Upper lobe of left lung (tissue), 6 donors: ENCODE measurements at regions not wholly inside any gene's neighbourhood (a gene's known extent, or its start where the extent isn't known, plus 50 kb on each side); places are given as distances from the start of the nearest gene placed in this dataset.

Source experiments
- ATAC-seq, 2 donors: fragments of 200-7000 bp; cut with Tn5 transposase; one replicate each; pipeline ENCODE4 v1.9.1; 2022; ENCODE audit warnings: mild to moderate bottlenecking in 2 of 2, moderate library complexity in 2 of 2; ENCODE audit not compliant: low FRiP score in 2 of 2
- DNase-seq, 2 donors: peaks; one replicate each; pipeline ENCODE4 v3.0.0-alpha.2; 2019 to 2020
- H3K27ac ChIP-seq, 4 donors: fragments of 200-600 bp; sonication (generic); one replicate each; pipeline ENCODE4 v1.5.1; 2016 to 2019
- H3K27me3 ChIP-seq, 4 donors: fragments of 200-600 bp; sonication (generic); one replicate each; pipeline ENCODE4 v1.5.1; 2017 to 2019
- H3K36me3 ChIP-seq, 4 donors: fragments of 200-600 bp; sonication (generic); one replicate each; pipeline ENCODE4 v1.5.1; 2016 to 2019
- H3K4me1 ChIP-seq, 4 donors: fragments of 200-600 bp; sonication (generic); one replicate each; pipeline ENCODE4 v1.5.1; 2018 to 2019
- H3K4me3 ChIP-seq, 4 donors: fragments of 200-600 bp; sonication (generic); one replicate each; pipeline ENCODE4 v1.5.1; 2017 to 2019; ENCODE audit warnings: mild to moderate bottlenecking in 2 of 4, moderate library complexity in 1 of 4
- H3K9me3 ChIP-seq, 4 donors: fragments of 200-600 bp; sonication (generic); one replicate each; pipeline ENCODE4 v1.5.1; 2018 to 2019
- CTCF ChIP-seq, 6 experiments: fragments of 450-650 bp in 4 of 6; fragments of 200-600 bp in 2 of 6; sonication (generic) in 2 of 6; IDR thresholded peaks; one replicate each; pipeline ENCODE4 v1.5.1; 2016 to 2019; ENCODE audit warnings: antibody characterized with exemption in 6 of 6
- EP300 ChIP-seq, 4 donors: sonication (generic); formaldehyde crosslinking; IDR thresholded peaks; one replicate each; pipeline ENCODE4 v1.5.1; 2017; ENCODE audit warnings: antibody characterized with exemption in 4 of 4, control low read depth in 2 of 4
- POLR2A ChIP-seq, 4 donors: fragments of 450-650 bp; IDR thresholded peaks; one replicate each; pipeline ENCODE4 v1.5.1; 2016 to 2017; ENCODE audit warnings: antibody characterized with exemption in 4 of 4, mild to moderate bottlenecking in 2 of 4
- POLR2AphosphoS5 ChIP-seq, 2 donors: sonication (generic); formaldehyde crosslinking; IDR thresholded peaks; one replicate each; pipeline ENCODE4 v1.5.1; 2017; ENCODE audit warnings: antibody characterized with exemption in 2 of 2
- WGBS, 2 donors: methylation state at CpG; one replicate each; pipeline ENCODE4 v1.1.5; 2017 to 2018; 5-methylcytosine and 5-hydroxymethylcytosine counted together
- donor health status: DM: no; HTN: no; CAD: no; lungs with moderate emphysema.
- donor health status: DM: no; HTN: yes; CAD: no; lungs with severe emphysema.

- Histone ChIP-seq H3K4me1 (no peaks in the 10 kb centered on the region), H3K4me3 (no peak overlapping the region), H3K9me3 (no peaks in the 10 kb centered on the region), H3K27ac (no peak overlapping the region), H3K36me3 (no peaks in the 10 kb centered on the region), H3K27me3 (no peaks in the 10 kb centered on the region)
- 49 to 64% methylated on average over 1 of the region's 1 CpG for WGBS, 2 donors
- DNase-seq, result no peak
- no peak for TF ChIP-seq EP300 (IDR thresholded peaks at IDR 0.05)
- no peak for TF ChIP-seq POLR2AphosphoS5 (IDR thresholded peaks at IDR 0.05)
- TF ChIP-seq CTCF (IDR thresholded peaks at IDR 0.05), result no peak
- TF ChIP-seq POLR2A (IDR thresholded peaks at IDR 0.05), result no peak
- no peak for ATAC-seq
Measured at GRCh38 chr9:26308328-26308727, 584.3 kb downstream of the CAAP1 start.

GRCh38 chr9:26301659-26302058, 590.9 kb downstream of the CAAP1 start:
- Histone ChIP-seq H3K27me3 (no peaks in the 10 kb centered on the region), H3K4me3 (no peak overlapping the region), H3K27ac (no peak overlapping the region), H3K36me3 (no peaks in the 10 kb centered on the region), H3K9me3 (no peaks in the 10 kb centered on the region), H3K4me1 (no peaks in the 10 kb centered on the region)
- no peak for DNase-seq
- ATAC-seq, result no peak
- TF ChIP-seq POLR2A (IDR thresholded peaks at IDR 0.05) (no peak), EP300 (IDR thresholded peaks at IDR 0.05) (no peak), CTCF (IDR thresholded peaks at IDR 0.05) (no peak), POLR2AphosphoS5 (IDR thresholded peaks at IDR 0.05) (no peak)
- 89 to 93% methylated on average over 1 of the region's 1 CpG for WGBS, 2 donors

GRCh38 chr9:26301046-26301445, 591.6 kb downstream of the CAAP1 start:
- no peaks in the 10 kb centered on the region for H3K4me1 ChIP-seq
- WGBS, 2 donors, result 67 to 72% methylated on average over 3 of the region's 3 CpGs
- no peaks in the 10 kb centered on the region for H3K36me3 ChIP-seq
- no peak overlapping the region for H3K27ac ChIP-seq
- no peak for ATAC-seq
- DNase-seq, result no peak
- H3K4me3 ChIP-seq, result no peak overlapping the region
- H3K27me3 ChIP-seq, result no peaks in the 10 kb centered on the region
- no peaks in the 10 kb centered on the region for H3K9me3 ChIP-seq
- TF ChIP-seq EP300 (IDR thresholded peaks at IDR 0.05) (no peak), CTCF (IDR thresholded peaks at IDR 0.05) (no peak), POLR2A (IDR thresholded peaks at IDR 0.05) (no peak), POLR2AphosphoS5 (IDR thresholded peaks at IDR 0.05) (no peak)

- TF ChIP-seq CTCF (IDR thresholded peaks at IDR 0.05), result no peak
- no peak for TF ChIP-seq POLR2A (IDR thresholded peaks at IDR 0.05)
- no peak for TF ChIP-seq POLR2AphosphoS5 (IDR thresholded peaks at IDR 0.05)
- TF ChIP-seq EP300 (IDR thresholded peaks at IDR 0.05), result no peak
- Histone ChIP-seq H3K9me3 (no peaks in the 10 kb centered on the region), H3K4me3 (no peak overlapping the region), H3K27me3 (no peaks in the 10 kb centered on the region), H3K36me3 (no peaks in the 10 kb centered on the region), H3K27ac (no peak overlapping the region), H3K4me1 (no peaks in the 10 kb centered on the region)
- ATAC-seq (no peak), DNase-seq (no peak)
- WGBS, 2 donors, result 86 to 88% methylated on average over 5 of the region's 5 CpGs
Measured at GRCh38 chr9:26296910-26297572, 595.6 kb downstream of the CAAP1 start.

GRCh38 chr9:26292943-26293342, 599.7 kb downstream of the CAAP1 start:
- Histone ChIP-seq H3K27ac (no peak overlapping the region), H3K4me1 (no peaks in the 10 kb centered on the region), H3K9me3 (no peaks in the 10 kb centered on the region), H3K27me3 (no peaks in the 10 kb centered on the region), H3K4me3 (no peak overlapping the region), H3K36me3 (no peaks in the 10 kb centered on the region)
- 55 to 68% methylated on average over 3 of the region's 3 CpGs for WGBS, 2 donors
- ATAC-seq, result no peak
- DNase-seq, result no peak
- TF ChIP-seq POLR2AphosphoS5 (IDR thresholded peaks at IDR 0.05), result no peak
